Activated CD4-positive, alpha-beta T cell treated with anti-CD3 and anti-CD28 coated beads, Interleukin-2, amount 50 U/mL, for 24 hours (primary cell): ENCODE measurements at regions not wholly inside any gene's neighbourhood (a gene's known extent, or its start where the extent isn't known, plus 50 kb on each side); places are given as distances from the start of the nearest gene placed in this dataset.
"Not testable (repeated sequence)": the region's sequence is repeated elsewhere in the genome, so short reads cannot be mapped to it uniquely, and the experiment has no call there.

Experiments
- DNase-seq, 2 donors: peaks; one replicate each; pipeline ENCODE4 v3.0.0-alpha.2; 2020; ENCODE audit warnings: low read depth in 1 of 2, low spot score in 1 of 2

DNA sequence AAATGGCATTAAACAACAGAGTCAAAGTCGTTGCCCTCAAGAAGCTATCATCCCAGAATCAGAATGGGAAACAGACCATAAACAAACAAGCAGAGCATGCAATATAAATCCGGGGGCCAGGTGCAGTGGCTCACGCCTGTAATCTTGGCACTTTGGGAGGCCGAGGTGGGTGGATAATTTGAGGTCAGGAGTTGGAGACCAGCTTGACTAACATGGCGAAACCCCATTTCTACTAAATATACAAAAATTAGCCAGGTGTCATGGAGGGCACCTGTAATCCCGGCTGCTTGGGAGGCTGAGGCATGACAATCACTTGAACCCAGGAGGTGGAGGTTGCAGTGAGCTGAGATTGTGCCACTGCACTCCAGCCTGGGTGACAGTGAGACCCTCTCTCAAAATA is 249.8 kb downstream of the CYRIA start:
- DNase-seq: not testable (repeated sequence)

DNA sequence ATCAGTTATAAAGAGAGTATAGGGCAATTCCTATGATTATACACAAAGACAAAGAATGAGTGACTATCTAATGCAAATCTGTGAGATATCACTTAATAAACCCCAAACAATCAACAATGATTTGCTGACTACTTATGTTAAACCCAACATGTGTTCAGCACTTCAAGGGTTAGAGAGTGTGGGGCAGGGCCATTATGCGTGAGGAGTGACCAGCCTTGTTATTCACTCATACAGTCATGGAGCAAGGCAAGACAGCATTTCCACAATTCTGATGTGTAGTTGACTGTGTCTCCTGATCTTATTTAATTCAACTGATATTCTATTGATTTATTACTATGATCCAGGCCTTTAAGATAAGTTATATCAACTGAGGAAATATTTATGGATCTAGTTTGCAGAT is 251.7 kb downstream of the CYRIA start:
- DNase-seq: no peak

DNA sequence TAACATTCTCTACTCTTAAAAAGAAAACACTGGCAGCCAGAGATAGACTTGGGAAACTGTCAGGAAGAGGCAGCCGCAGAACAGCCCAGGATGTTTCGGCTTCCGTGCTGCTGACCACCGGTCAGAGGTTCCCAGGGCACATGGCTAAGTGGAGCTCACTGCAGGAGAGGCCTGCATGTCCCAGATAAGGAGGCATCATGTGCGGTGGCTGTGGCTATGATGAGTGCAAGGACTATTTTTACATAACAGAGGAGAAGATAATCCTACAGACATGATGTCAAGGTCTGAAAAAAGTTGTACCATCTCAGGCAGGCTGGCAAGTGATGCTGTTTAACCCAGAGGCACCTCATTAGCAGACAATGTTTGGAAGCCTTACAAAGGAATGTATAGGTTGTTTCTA is 252.3 kb downstream of the CYRIA start:
- DNase-seq: no peak

DNA sequence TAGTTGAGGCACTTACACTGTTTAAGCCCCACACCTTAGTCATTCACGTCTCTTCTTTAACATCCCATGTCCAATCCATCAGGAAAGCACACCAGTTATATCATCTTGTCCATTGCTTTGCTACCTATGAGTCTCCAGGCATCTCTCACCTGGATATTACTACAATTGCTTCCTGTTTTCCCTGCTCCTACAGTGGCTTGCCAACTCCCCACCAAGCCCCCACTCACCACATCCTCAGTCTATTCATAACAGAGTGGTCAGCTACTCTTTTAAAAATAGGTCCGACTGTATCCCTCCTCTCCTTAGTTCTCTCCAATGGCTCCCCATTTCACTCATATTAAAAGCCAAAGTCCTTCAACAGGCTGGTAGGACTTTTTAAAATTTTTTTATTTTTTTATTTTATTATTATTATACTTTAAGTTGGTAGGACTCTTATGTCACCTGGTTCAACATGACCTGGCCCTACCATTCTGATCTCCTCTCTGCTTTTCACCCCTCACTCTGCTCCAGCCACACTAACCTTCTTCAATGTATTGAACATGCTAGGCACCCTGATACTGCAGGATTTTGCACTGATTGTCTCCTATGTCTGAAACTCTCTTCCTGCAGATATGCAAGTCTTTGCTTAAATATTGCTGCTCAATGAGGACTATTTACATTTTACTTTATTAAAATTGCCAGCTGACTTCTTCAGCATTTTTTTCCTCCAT is 253.2 kb downstream of the CYRIA start:
- DNase-seq: no peak

DNA sequence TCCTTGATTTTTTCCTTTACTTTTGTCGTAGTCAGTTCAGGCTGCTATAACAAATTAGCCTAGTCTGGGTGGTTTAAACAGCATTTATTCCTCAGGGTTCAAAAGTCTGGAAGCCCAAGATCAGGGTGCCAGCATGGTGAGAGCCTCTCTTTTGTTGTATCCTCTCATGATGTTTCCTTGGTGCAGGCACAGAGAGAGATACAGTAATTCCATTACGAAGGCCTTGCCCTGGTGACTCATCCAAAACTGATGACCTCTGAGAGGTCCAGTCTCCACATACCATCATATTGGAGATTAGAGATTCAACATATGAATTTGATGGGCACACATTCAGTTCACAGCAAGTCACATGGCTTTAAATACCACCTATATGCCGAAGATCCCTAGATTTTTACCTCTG is 253.8 kb downstream of the CYRIA start:
- no peak for DNase-seq

DNA sequence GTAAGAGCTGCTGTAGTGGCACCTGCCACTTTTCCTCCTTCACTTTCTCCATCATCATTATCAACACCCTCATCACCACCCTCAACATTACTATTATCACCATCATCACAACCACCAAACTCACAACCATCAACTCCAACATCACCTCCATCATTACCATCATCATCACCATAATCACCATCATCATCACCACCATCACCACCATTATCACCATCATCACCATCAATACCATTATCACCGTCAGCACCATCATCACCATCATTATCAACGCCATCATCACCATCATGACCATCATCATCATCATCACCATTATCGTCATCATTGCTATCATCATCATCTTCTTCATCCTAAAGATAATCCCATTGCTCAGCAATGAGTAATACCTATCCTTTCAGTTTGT is 255.8 kb downstream of the CYRIA start:
- DNase-seq: no peak

DNA sequence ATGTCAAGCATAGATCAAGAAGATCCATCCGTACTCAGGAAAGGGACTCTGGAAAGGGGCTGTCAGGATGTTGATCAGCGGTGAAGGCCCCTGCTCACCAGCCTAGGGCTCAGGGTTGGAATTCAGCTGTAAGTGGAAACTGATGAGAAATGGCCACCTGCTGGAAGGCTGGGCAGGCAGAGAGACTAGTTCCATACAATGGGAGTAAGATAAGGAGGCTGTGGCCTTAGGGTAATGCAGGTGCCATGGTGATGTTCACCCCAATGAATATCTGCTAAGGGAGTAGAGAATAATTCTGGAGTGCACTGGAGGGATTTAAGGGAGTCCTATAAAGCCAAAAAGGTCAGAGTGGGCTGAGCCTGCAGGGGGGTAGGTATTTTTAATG is 256.6 kb downstream of the CYRIA start:
- DNase-seq: no peak

DNA sequence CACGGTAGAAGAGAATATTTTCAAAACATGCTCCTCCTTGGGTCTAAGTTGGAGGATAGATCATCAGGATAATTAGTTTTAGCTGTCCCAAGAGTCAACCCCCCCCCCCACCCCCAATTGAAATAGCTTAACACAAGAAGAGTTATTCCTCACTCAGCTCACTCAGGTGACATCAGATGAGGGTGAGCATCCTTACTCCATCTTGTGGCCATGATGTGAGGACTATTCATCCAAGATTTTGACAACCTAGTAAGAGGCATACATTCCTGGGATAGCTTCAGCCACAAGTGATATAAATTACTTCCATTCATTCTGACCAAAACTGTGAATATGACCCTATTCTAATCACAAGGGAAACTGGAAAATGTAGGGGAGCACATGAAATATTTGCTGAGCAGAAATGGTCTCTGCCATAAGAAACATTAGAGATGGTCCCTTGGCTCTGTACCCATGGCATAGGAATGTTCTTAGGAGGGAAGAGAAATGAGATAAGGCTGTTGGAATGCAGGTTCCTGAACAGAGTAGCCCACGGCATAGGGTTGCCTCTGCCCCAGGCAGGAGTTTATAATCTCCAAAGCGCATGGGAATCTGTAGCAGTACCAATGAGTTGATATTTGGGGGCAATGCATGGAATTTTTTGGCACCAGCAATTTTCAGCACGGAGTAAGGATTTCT is 257.2 kb downstream of the CYRIA start:
- DNase-seq: no peak

DNA sequence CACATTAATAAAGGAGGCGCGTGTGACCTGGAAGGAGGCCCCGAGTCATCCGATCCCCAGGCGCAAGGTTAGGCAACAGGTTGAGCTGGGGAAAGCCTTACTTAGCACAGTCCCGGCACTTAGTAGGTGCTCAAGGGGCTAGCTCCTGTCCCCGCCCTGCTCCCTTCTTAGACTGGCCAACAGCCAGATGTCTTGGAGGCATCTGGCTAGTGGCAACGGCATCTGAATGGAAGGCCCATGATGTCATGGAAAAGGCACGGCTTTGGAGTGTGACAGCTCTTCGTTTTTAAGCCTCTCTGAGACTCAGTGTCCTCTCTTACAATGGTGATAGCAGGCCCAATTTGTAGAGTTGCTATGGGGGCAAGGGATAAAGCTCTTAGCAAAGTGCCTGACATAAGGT is 258.3 kb downstream of the CYRIA start:
- no peak for DNase-seq

DNA sequence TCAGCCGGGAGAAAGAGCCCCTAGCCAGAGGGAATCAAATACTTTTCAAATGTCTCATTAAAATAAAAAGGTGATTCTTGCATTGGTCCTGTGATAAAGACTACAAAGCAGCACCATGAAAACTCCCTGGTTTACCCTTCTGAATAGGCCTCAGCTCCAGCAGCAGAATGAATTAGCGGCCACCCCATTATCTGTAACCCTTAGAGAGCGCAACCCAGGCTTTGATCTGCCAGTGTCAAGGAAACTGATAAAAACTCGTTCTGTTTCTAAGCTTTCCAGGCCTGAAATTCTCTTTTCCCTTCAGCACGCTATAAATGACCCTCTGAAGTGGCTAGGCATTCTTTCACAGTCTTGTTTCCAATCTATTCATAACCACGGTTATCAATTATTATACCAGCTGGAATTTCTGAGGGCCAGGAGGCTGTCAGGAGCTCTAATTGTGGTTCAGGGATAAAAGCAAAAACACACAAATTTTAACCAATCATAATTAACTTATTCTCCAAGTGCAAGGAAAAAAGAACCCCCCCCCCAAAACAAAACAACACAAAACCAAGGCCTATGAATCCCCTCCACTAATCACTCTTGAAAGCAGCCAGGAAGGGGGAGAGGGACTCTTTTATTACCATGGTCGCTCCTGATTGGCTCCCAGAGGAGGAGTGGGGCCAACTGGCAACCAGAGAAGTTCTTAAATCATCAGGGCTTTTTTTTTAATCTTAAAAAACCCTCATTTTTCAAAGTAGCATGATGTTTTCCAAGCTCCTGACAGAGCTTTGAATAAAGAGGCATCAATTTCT is 258.9 kb downstream of the CYRIA start:
- DNase-seq: no peak

DNA sequence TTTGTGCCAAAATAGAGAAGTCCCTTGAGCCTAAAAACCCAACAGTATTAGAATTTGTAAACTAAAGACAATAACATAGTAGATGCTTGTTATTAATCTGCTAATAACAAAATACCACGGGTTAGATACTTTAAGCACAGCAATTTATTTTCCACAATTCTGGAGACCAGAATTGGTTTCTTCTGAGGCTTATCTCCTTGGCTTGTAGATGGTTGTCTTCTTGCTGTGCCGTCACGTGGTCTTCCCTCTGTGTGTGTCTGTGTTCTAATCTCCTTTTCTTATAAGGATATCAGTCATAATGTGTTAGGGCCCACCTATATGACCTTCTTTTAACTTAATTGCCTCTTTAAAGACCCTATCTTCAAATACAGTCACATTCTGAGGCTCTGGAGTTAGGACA is 260.1 kb downstream of the CYRIA start:
- no peak for DNase-seq

DNA sequence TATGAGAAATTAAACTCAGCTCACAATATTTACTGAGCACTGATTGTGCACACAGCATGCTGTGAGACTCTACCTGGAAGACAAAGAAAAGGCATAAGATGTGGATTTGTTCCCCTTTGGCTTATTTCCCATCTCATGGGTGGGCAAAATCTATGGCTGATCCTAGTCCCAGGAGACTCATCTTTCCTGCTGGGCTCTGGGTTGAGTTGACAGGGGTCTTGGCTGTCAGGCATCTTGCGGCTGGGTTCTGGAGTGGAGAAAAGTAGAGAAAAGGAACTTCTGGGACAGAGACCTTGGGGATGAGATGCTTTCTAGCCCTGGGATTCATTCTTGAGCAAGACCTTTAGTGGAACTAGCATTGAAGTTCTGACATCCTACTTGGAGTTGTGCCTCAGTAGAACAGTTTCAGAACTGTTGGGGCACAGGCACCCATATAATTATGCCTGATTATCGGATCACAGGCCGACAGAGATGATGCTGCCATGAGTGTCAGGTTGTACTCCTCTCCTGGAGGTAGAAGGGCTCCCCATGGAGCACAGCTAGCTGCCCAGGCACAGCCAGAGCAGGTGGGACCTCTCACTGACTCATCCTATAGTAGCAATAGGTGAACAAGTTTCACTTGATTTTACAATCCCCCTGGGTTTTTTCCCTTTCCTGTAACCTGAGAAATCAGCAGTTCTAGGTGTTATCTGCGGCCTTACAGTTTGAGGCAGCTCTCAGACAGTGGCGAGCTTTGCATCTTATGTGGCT is 260.9 kb downstream of the CYRIA start:
- DNase-seq: no peak

DNA sequence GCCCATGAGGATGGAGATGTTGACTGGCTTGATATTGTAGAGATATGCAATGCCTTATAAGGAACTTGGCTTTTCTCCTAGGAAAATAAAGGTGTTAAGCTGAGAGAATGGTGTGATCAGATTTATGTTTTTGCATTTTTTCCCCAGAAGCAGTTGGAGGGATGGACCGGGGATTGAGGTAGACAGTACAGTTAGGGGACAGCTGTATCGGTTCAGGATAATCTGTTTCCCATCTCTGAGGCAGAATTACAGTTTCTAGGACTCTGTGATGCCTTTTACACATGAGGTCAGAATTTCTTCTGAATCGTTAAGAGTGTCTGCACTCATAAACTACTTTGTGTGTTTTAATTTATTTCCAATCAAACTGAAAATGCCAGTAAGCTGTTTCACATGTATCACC is 261.5 kb downstream of the CYRIA start:
- no peak for DNase-seq

DNA sequence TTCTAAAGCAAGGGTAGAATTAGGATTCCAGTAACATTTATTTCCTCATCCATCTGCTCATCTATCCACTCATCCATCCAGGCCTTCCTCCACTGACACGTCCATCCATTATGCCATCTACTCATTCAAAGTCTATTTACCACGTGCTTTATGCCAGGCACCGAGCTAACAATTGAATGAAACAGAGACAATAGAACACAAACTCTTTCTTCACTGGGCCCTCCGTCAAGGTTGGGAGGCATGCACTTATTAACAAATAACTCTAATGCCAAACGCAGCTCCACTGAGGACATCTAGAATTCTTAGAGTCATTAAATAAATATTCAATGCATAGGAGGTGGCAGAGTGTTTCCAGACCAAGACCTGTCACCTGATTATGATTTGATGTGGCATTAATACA is 262.7 kb downstream of the CYRIA start:
- no peak for DNase-seq

DNA sequence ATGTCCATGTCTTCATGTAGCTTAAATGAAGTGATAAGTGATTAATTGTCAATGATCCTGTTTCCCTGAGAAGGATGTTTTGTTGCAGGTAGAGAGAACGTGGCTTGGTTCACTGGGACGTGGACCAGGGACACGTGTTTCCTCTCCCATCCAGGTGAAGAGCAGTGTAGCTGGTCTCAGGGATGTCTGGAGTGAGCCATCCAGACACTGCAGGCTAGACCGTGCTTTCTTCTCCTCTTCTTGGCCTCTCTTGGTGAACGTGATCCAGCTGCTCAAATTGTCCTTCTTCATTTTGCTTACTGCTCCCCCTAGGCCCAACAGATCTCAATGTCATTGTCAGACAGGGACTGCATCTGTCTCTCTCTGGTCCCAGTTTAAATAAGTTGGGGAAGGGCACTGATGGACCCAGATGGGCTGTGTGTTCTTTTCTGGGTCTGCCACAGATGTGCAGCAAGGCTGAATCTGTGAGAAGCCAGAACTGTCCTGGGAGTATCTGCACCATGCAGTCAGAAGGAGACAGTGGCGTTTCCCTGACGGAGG is 263.8 kb downstream of the CYRIA start:
- DNase-seq: no peak

DNA sequence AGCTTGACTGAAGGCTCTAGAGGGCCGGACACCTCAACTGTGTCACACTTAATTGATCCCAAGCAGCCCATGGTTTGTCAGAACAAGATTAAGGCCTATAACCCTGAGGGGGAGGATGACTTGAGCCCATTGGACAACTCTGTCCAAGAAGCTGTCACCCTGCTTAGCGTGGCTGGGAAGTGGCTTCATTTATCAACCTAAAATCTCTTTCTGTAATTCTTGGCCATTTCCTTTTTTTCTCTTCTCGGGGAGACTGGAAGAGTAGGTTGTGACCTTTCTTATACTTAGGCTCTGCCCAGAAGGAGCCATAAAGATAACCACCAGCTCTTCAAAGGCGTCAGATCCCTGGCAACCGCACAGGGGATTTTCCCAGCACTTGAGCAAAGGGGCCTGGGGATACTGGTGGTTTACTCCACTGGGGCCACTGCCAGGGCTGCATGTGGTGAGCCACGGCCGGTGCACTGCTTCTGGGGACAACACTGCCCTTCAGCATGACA is 265.5 kb downstream of the CYRIA start:
- DNase-seq: no peak

DNA sequence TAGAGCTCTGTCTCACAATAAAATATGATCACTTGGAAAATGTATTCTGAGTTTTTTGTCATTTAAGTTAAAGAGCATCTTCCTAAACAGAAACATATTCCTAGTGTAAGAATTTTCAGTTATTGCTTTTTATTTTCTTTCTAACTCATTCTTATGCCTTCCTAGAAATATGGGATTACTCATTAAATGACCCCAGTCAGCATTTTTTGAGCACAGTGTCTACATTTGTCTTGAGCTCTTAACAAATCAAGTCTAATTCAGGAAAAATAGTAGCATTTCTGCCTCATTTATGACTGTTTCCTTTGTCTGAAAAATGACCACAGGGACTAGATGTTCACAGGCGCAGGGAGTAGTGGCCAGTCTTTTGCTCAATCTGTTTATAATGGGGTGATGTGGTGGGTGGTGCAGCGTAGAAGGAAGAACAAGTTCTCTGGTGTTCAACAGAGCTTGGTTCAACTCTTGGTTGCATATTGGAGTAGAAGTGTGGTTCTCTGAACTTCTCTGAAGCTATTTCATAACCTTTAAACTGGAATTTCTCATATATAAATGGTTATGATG is 267.1 kb downstream of the CYRIA start:
- DNase-seq: no peak

DNA sequence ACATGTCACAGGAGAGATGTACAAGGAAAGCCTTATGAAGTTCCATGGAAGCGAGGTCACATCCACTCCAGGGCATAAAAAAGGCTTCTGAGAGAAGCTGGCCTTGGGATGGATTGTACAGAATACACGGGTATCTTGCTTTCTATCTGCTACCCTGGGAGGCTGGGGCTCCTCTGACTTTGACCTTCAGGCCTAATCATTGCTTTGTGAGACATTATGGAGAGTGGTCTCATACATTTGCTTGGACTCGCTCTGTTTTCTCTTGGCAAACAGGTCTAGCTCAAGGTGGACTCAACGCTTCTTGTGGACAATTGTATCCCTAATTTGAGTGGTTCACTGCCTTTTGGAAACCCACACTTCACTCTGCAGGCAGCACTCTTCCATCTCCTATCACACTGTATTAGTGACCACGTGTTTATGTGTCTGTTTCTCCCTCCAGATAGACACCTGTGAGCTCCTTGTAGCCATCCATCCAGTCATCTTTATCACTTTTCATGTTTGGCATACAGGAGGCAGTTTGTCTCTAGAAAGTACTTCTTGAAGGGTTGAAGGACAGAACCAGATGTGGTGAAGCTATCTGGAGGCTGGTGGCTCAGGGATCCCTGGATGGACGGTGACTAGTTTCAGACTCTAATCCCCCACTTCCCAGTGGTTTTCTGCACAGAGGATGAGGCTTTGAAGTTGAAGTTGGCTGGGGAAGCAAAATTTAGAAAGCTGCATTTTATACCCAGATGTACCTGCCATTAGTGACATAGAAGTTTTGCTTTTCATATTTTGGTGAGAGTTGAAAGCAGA is 267.8 kb downstream of the CYRIA start:
- DNase-seq: no peak

DNA sequence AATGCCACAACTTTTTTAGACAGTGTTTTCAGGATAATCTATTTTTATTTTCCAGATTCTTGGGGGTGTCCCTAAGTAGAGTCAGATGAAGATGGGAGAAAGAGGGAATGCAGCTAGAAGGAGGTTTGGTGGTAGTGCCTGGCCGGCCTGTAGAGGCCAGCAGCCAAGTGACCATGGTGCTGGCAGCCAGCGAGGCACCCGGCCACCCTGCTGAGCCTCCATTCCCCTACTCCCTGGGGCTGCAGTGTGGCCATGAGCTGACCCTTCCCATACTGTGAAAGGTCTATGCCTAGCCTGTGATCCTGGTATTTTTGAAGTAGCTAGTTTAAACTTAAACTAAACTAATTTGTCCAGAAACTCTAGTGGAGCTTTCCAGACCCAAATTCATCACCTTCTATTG is 268.6 kb downstream of the CYRIA start:
- DNase-seq: no peak

DNA sequence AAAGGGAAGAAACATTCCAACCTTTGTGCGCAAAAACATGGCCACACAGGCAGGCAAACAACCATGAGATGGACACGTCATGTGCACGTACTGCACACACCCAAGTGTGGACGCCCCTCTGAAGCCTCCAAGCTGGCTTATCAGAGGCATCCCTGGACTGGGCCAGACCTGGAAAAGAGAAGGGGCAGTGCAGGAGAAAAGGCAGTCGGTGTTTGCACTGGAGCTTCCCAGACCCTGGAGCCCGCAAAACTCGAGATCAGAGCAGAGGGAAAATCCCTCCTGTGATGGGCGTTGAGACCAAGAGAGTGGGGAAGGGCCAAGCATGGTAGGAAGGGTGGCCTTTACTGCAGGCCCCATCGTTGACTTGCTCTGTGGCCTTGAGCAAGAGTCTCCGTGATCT is 269.5 kb downstream of the CYRIA start:
- DNase-seq: no peak
